ENCODE measurements at regions not wholly inside any gene's neighbourhood (a gene's known extent, or its start where the extent isn't known, plus 50 kb on each side); places are given as distances from the start of the nearest gene placed in this dataset.
"Not testable (repeated sequence)": the region's sequence is repeated elsewhere in the genome, so short reads cannot be mapped to it uniquely, and the experiment has no call there.

DNA sequence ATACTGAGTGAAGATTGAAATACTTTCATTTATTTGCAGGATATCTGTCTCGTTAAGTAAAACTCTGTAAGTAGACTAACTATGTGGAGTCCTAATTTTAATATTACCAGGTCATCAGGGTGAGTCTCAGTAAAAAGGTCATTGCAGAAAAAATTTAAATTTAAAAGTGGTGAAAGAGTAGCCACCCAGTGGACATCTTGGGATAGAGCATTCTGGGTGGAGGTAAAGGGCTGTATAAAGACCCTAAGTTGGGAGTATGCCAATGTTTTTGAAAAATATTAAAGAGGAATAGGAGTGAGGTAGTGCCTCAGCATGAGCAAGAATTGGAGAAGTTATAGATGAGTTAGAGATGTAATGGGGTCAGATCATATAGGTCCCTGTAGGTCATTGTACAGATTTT is 145.5 kb downstream of the HMHB1 start:
- no peak for FAIRE-seq

DNA sequence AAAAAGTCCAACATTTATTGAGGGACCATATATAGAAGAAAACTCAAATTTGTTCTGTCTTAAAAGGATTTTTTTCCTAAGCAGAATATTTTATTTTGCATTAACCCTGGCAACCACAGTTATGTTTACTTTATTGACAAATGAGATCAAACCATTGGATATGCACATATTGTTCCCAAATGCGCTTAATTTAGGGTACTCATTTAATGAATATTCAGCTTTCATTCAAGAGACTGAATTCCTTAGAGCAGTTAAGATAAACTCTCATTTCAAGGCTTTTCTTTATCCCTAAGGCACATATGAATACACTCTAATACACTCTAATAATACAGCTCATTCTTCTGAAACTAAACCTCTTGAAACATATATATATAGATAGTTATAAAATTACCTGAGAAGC is 150.2 kb downstream of the HMHB1 start:
- FAIRE-seq, result no peak

DNA sequence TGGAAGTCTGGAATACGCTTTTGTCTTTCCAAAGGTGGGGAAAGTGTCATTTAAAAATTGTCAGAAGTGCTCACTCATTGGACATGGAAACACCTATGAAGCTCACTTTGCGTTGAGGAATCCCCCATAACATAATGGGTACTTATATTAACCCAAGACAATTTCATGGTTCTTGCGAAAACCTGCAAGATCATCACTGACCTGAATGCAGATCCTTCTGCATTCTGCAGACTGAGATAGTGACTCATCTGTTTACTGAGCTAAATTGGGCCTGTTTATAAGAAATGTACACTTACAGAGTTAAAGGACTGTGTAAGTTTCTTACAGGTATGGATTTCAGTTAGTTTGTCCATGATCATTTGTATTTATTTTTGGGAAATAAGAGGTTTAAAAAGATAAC is 153.0 kb downstream of the HMHB1 start:
- no peak for FAIRE-seq

GRCh38 chr5:143966280-143966679 is 154.3 kb downstream of the HMHB1 start:
- FAIRE-seq, result no peak

GRCh38 chr5:143968071-143968878 is 156.3 kb downstream of the HMHB1 start:
- no peak for FAIRE-seq

DNA sequence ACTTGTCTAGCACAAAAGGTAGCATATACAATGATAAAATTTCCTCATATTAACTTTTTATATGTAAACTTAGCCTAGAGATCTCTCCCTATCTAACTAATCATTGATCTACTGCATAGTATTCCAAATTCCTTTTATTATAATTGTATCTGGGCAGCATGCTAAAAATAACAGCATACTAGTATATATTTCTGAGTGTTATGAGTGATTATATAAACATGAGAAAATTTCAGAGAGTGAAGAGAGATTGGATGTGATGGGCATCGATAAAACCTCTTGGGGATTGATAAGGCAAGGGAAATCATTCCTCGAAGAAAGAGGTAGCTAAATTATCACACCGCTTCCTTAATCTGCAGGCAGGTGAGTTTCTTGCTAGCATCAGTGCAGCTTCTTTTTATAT is 158.2 kb downstream of the HMHB1 start:
- FAIRE-seq, result no peak

DNA sequence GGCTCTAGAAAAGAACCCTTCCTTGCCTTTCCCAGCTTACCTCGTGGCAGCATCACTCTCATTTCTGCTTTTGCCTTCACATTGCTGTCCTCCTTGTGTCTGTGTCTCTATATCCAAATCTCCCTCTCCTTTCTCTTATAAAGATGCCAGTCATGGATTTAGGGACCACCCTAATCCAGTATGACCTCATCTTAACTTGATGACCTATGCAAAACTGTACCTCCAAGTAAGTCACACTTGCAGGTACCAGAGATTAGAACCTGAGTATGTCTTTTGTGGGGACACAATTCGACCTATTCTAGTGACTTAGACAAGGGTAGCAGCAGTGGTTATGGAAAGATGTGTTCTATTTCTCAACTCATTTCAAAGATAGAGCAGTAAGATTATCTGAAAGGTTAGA is 160.1 kb downstream of the HMHB1 start:
- FAIRE-seq, result no peak

DNA sequence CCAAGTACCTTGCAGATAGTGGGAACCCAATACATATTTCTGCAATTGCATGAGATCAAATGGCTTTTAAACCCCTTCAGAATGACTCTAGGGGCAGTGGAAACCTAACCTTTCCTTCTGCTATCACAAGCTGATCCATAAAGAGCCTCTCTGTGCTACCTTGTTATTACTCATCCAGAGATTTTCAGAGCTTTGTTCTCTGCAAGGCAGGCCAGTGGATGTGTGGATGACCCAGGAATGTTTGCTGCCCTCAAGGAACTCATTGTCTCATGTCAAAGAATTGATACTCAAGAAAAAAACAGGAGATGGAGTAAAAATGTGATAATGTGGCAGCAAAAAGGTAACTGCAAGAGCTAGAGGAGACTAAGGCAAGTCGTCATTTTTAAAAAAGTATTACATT is 164.1 kb downstream of the HMHB1 start:
- FAIRE-seq, result no peak

- FAIRE-seq, result no peak
Measured at GRCh38 chr5:143977891-143978461, 166.0 kb downstream of the HMHB1 start.

DNA sequence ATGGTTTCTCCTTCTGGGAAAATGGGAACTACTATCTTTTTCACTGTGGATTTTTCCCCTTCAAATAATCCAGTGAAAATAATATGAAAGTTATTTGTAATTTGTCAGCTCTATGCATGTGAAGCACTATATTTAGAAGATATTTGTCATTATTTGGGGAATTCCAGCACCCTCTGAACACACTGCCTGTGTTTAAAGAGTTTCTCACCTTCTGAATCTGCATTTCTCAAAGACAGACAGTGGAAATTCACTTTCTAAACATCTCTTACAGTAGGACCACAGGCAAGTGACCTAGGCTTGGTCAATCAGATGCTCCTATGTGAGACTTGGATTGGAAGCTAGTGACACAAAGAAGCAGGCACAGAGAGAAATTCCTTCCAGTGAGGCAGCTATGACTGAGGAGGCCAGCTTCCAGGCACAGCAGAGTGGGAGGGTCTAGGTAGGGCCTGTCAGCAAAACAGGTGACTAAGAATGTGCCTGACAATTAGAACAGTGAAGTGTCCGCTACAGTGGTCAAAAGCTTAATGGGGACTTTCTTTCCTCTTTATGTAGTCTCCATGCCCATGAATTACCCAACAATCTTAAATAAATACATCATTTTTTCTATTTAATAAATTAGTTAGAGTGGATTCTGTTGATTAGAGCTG is 167.2 kb downstream of the HMHB1 start:
- no peak for FAIRE-seq

- FAIRE-seq, result no peak
Measured at GRCh38 chr5:143980506-143980905, 168.5 kb downstream of the HMHB1 start.

- not testable (repeated sequence) for FAIRE-seq
Measured at GRCh38 chr5:143982957-143983356, 171.0 kb downstream of the HMHB1 start.

GRCh38 chr5:143985832-143986515 is 174.0 kb downstream of the HMHB1 start:
- FAIRE-seq, result no peak

DNA sequence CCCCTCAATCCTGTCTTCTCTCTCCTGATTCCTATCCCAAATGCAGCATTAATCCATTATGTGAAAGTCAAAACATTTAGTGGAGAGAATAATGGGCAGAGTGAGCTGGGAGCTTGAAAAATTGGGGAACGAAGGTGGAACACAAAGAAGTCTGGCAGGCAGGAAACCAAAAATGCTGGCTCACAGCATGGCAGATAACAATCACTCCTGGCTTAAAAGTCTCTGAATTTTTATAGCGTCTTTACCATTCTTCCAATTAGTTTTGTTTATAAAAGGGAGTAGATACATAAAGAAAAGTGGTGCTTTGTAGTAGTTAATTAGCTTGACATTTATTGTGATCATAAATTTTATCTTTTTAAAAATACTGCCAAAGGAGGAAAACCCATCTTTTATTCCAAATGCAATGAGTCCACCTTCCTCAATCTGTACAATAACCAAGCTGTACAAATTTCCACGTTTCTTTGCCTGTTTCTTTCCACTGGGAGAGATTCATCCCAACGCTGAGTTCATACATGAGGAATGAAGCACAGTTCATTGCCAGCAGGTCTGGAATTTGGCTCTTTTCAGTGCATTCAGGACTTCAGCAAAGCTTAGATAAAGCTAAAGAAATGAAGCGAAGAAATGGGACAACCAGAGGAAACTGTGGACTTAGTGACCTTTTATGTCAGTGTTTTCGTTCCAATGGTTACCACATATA is 174.7 kb downstream of the HMHB1 start:
- FAIRE-seq, result peak; percentile 54

DNA sequence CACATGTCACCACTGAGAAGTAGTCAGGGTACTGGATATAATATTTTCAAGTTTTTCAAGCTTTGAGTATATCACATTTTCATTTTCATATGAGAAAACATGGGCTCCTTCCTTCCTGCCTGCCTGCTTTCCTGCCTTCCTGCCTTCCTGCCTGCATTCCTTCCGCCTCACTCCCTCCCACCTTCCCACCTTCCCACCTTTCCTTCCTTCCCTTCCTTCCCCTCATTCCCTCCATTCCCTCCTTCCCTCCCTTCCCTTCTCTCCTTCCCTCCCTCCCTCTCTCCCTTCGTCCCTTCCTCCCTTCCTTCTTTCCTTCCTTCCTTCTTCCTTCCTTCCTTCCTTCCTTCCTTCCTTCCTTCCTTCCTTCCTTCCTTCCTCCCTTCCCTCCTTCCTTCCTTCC is 175.3 kb downstream of the HMHB1 start:
- no peak for FAIRE-seq

DNA sequence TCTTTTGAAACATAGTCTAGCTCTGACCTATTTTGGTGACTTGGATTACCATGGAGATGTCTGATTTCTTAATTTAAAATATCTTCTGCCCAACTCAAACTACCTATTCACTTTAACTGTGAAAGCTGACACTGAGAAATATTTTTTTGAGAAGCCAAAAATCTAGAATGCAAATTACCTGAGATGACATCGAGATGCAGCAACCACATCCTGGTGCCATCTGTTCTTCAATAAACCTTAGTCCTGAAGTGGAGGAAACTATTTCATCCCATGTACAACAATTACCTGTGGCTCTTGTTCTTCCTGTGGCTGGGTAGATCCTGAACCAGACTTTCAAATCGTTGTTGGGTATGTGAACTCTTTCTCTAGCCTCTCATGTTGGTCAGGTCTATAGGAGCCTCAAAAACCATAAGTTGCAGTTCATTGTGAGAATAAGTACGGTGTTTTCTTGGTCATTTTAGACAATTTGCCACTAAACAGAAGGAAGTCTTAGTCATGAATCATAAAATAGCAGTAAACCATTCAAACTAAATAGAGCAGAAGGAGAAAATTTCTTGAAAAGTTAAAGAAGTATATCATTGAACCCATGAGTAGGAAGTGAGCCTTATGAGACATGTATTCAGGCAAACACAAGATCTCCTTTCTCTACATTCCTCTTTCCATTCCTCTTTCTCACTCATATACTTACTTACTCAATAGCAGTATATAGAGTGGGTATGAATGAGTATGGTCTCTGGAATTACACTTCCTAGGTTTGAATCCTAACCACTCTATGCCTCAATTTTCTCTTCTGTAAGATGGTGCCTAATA is 176.0 kb downstream of the HMHB1 start:
- no peak for FAIRE-seq

GRCh38 chr5:143992496-143992895 is 178.0 kb downstream of the YIPF5 start:
- FAIRE-seq, result no peak

DNA sequence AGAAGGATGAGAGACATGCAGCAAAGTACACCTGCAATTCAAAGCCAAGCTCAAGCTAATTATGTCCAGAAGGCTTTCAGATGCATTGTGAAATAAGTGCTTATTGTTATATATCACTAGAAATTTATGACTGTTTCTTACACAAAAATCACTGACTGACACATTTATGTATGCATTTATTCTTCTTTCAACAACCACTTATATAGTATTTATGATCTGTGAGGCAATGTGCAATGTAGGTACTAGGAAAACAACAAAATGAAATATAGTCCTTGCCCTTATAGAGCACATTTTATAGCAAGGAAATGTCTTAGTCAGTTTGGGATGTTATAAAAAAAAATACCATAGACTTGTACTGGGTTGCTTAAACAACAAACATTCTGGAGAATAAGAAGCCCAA is 167.6 kb downstream of the YIPF5 start:
- FAIRE-seq, result no peak

DNA sequence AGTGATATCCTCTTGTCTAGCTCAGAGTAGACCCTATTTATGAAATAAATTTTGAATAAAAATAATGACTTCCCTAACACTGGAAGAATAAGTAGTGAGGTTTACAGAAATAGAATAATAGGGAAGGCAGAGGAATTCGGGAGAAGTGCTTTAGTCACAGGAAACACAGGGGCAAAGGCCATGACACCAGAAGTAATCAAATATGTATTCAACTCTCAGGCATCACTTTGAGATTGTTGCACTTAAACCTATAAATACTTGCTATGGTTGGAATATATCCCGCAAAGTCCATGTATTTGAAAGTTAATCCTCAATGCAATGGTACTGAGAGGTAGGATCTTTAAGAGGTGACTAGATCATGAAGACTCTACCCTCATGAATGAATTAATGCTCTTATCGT is 166.8 kb downstream of the YIPF5 start:
- FAIRE-seq, result no peak

- FAIRE-seq, result no peak
Measured at GRCh38 chr5:144004146-144004545, 166.3 kb downstream of the YIPF5 start.

DNA sequence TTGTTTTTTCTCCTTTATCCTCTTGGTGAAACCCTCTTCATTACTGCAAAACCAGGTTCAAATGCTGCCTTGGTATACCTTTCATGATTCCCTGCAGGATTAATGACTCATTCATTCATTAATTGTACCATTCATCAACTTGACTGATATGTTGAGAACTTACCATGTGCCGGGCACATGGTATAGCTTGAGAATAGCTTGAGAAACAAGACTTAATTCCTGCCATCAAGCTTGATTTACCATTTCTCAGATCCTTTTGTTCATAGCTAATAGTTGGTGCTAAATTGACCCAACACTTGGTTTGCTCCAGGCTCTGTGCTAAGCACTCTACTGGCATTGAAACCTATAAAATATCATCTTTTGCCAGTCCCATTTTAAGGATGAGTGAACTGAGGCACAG is 165.7 kb downstream of the YIPF5 start:
- FAIRE-seq, result no peak

DNA sequence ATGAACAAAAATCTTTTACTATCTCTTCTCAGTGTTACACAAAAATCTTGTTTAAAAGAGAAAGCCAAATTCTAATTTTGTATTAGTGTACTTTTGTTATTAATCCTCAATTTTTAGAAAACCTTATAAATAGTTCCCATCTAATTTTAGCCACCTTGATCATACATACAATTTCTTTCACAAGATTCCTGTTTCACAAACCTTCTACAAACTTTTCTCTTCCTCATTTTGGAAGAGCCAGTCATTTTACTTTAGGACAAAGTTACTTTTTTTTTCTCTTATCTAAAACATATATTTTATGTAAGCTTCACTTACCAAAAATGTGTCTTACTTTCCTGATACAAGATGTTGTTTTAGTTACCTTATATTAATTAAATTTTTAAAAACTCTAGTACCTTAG is 161.3 kb downstream of the YIPF5 start:
- FAIRE-seq, result peak; percentile 66

All from endometrium (tissue), 2 donors.